NCI-H1694 treated with DMSO at 0.1 percent for 48 hours (cell line): ENCODE measurements at regions not wholly inside any gene's neighbourhood (a gene's known extent, or its start where the extent isn't known, plus 50 kb on each side); places are given as distances from the start of the nearest gene placed in this dataset.

Source experiments
- DNase-seq: peaks from one replicate; lab custom pipeline; 2025; lab: John Stamatoyannopoulos, UW

- no peak for DNase-seq
Observed at GRCh38 chr13:31896427-31896826, 135.1 kb upstream of the FRY start.

DNA sequence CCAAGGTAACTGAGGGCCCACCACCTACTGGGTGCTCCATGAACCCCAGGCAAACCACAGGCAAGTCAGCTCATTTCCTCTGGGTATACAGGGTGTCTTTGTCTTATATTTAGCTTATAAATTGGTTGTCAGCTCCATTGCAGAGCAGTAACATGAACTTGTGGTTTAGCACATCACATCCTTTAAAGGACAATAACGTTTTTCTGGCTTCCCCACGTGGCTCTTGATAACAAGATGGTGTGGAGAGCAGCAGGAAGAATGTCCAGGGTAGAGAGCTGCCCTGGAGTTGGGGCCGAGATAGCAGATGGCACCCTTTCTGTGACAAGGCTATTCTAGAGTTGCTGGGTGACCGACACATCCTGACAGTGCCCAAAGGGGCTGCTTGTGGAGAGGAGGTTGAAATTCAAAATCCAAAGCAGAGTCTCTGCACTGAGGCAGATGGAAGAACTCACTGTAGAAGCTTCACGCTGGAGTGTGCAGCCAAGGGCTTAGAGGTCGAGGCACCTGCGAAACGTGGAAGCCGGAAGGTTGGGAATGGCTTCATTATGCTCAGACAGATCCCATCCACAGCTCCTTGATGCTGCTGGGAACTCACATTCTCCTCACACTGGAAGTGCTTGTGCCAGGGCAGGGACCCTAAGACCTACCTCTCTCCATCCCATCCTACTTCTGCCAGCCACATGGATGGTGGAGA is 133.0 kb upstream of the FRY start:
- no peak for DNase-seq

DNA sequence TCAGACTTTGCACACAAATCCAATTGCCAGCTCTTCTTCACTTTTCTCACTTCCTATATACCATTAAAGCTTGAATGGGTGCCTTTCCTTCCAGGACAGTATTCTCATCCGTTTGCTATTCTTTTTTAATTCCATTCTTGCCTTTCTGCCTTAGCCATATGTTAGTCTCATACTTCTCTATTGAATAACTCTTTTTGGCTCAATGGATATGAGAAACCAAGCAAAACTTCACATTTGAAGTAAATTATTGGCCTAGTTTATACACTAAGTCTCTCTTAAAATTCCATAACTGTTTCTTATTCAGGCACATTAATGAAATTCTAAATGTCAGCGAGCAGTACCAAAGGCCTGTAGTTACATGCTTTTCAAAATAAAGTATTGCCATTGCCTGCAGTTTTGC is 129.6 kb upstream of the FRY start:
- no peak for DNase-seq

- DNase-seq = no peak
Observed at GRCh38 chr13:31903111-31903815, 128.3 kb upstream of the FRY start.

DNA sequence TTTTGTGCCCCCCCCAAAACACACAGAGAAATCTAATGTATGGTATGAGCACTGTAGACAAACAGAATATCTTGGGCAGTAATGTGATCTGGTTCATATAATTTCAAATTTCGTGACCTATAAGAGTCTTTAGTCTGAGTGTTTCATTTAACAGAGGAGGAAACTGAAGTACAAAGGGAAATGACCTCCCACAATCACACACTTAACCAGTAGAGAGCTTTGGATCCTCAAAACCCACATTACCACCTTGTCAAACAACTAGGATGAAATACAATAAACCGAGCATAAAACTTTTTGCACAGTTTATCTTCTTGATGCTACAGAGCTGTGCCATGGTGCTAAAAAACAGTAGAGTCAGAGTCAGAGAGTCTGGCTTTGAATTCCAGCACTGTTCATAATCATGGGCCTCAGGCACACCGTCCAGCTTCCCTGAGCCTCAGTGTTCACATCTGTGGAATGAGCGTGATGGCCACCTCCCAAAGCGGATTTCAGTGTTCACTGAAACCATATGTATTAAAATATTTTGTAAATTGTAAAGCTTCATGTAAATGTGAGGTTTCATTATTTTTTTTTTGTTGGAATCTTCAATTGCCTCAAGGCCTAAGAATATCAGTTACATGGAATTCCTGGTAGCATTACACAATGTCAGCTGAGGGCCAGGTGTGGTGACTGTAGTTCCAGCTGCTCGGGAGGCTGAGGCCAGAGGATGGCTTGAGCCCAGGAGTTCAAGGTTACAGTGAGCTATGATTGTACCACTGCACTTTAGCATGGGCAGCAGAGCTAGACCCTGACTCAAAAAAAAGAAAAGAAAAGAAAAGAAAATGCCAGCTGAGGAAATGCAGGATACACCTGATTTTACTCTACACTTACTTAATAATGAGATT is 126.4 kb upstream of the FRY start:
- no peak for DNase-seq

- DNase-seq = no peak
Observed at GRCh38 chr13:31905961-31906360, 125.6 kb upstream of the FRY start.

DNA sequence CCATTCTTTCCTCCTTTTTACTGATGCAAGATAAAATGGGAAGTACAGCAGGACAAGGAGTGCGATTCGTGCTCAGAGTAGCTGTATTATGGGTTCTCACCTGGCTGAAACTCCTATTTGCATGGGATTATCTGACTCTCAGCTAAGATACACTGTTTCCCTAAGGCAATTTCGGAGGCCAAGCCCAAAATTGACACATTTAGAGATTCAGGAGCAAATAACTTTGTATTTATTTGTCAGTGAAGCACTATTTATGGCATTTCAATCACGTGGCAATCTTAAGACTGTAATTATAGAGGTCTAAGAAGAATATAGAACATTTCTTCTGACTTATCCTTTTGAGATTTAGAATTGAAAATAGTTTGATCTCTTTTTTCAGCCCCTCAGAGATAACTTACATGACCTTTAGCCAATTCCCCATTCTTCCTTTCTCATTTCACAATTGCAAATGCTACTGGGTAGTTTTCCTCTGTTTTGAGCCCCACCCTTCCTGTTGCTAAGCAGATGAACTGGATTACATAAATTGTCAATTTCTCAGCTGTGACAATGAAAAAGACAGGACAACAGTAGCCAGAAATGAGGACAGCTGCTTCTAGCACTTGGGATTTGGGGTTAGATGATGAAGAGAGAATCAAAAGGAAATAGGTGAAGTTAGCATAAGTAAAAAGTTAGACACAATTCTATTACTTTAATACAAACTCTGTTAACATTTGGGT is 122.7 kb upstream of the FRY start:
- DNase-seq = no peak

- DNase-seq = peak; percentile 43
Observed at GRCh38 chr13:31909864-31910551, 121.6 kb upstream of the FRY start.

DNA sequence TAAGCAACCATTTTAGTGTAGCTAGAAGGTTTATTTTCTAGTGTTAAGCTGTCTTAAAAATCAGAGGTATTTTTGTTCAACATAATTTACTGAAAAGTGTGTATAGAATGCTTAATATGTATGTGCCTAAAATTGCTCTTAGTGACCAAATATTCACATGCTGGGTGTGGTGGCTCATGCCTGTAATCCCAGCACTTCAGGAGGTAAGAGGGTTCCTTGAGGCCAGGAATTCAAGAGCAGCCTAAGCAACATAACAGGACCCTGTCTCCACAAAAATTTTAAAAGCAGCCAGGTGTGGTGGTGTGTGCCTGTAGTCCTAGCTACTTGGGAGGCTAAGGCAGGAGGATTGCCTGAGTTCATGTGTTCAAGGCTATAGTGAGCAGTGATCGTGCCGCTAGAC is 120.9 kb upstream of the FRY start:
- no peak for DNase-seq

DNA sequence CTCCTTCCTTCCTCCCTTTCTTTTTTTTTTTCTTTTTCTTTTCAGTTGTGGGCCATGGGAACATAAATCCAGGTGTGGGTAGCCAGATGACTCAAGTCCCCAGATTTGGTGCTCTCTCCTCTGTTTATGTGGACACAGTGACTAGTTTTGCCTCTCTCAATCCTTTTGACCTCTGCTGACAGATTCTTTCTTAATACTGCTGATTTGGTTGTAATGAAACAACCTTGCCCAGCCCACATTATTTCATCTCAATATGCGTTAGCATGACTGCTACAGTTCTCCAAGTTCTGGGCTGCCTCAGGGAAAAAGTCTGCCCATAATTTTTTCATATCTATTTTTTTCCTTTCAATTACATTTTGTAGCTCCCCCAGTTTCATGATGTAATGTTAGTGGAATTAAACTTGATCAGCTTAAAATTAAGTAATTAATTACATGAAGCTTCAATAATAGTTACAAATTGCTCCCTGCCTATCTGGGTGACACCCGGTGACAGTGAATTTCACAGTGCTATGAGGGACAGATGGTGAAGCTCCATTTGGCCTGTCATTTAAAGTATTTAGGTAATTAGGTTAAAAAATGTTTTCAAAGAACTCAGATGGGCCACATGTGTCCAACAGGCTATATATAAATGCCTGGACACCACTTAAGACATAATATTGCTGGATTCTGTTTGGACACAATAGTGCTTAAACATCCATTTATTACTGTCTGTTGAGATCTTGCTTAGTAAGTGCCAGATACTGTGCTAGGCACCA is 118.8 kb upstream of the FRY start:
- peak; percentile 52 for DNase-seq

GRCh38 chr13:31913459-31913858 is 118.1 kb upstream of the FRY start:
- DNase-seq = no peak

GRCh38 chr13:31914843-31915242 is 116.7 kb upstream of the FRY start:
- DNase-seq = no peak

DNA sequence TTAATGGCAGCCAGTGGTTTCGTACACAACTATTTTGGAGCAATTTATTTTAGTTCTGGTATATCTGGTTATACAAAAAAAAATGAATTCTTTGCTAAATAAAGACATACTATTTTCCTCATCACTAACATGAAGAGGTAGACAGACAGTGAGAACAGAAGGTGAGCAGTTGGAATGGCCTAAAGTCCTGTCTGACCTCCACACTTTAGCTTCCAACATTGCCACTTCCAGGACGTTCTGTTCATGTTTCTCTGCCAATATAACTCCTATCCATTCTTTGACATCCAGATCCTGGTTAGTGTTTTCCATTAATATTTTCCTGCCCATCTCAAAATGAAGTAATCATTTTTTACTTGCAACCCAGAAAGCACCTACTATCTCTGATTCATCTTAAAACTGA is 112.9 kb upstream of the FRY start:
- no peak for DNase-seq

DNA sequence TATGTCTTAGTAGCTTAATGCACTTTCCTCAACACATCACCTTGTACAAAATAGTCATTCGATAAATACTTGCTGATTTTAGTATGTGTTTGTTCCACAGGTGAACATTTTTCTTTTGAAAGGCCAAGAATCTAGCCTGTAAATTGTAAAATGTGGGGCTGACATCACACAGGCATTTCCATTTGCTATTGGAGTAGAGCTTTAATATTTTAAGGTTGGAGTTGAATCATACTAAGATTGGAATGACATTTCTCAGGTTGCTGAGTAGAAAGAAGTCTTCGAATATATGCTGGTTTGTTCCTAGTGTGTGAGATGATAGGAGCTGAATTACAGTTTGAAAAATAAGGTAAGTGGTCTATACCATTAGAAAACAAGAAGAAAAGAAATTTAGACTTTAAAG is 112.3 kb upstream of the FRY start:
- DNase-seq = no peak

DNA sequence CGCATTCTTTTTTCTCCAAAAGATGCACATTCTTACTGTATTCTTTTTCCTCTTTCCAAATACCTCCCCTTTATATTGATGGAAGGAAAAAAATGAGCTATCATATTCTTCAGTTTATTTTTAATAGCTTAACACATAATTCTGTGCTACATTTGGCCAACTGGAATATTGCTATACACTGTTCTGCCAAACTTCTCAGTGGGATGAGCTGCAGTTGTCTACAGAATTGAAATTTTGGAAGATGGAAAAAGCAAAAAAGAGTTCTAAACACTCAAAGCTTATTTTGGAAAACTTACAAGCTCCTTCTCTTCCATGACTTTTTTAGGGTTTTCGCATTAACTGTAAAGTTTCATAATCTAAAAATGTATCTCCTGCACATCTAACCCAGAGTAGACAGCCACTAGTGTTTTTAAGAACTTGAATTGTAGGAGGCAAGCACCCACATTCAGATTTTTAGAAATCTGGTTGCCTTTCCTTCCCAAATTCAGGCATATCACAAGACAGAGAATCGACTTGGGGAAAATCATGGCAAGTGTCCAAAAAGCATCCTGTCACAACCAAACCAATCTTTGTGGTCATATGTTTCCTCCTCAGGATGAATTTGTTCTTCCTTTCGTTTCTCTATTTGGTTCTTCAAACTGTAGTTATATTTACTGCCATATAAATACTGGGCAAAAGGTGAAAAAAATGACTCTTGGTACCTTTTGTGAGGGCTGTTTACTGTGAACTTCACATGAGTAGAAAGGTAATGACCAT is 111.4 kb upstream of the FRY start:
- DNase-seq = no peak

GRCh38 chr13:31920727-31921100 is 110.9 kb upstream of the FRY start:
- DNase-seq = no peak

DNA sequence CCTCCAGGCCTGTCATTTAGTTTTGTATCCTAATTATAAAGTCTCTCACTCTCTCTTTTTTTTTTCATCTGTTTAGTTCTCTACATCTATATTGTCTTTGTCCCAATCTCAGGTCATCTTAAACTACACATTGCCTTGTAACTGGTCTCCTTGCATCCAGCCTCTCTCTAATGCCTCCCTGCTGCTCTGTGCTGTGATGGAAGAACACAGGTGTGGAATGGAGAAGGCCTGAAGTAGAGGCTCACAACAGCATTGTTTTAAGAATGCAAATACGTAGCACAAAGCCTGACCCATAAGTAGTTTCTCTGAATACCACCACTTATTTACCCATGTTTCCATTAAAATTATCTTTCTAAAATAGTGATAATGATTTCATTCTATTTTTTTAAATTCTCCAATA is 108.8 kb upstream of the FRY start:
- no peak for DNase-seq

GRCh38 chr13:31923134-31923763 is 108.3 kb upstream of the FRY start:
- no peak for DNase-seq

DNA sequence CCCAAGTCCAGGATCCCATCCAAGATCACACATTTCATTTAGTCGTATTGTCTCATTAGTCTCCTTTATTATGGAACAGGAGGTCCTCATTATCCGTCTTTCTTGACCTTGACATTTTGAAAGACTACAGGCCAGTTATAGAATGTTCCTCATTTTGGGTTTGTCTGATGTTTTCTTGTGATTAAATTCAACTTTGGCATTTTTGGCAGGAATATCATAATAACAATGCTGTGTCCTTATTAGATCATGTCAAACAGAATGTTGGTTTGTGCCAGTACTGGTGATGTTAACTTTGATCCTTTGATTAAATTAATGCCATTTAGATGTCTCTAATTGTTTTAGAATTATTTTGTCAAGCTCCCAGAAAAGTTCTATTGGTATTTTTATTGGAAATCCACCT is 106.5 kb upstream of the FRY start:
- DNase-seq = no peak

DNA sequence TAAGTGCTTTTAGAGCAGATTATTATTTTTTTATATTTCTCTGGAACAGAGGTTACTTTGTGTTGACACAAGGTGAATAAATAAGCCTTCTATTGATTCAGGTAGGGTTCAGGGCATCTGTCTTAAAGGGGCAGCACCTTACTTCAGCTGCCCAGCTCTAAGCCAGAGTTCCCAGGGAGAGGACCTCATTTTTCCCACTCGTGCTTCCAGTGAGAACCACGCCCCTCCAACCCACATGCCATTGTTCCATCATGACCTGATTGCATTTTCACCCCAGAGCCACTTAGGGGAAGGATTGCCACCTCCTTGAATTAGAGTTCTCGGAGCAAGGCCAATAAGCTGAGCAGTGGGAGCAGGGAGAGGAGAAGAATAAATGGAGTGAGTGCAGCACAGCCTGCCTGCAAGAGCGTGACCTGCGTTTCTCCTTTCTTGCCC is 104.3 kb upstream of the FRY start:
- no peak for DNase-seq
